Transverse colon (tissue), 4 donors: ENCODE measurements at regions not wholly inside any gene's neighbourhood (a gene's known extent, or its start where the extent isn't known, plus 50 kb on each side); places are given as distances from the start of the nearest gene placed in this dataset.

Experiments used
- DNase-seq: peaks from one replicate; pipeline ENCODE4 v3.0.0-alpha.2; 2019
- H3K27ac ChIP-seq, 4 donors: fragments of 200-600 bp; sonication (generic); 2 replicates each; pipeline ENCODE4 v1.5.1; 2016 to 2018; ENCODE audit warnings: inconsistent platforms in 4 of 4
- H3K27me3 ChIP-seq: fragments of 200-600 bp; sonication (generic); 2 replicates; pipeline ENCODE4 v1.5.1; 2017; ENCODE audit warnings: inconsistent platforms
- H3K36me3 ChIP-seq, 4 donors: fragments of 200-600 bp; sonication (generic); 2 replicates each; pipeline ENCODE4 v1.5.1; 2017 to 2019; ENCODE audit warnings: inconsistent platforms in 4 of 4
- H3K4me1 ChIP-seq, 4 donors: fragments of 200-600 bp; sonication (generic); 2 replicates each; pipeline ENCODE4 v1.5.1; 2017 to 2020; ENCODE audit warnings: inconsistent platforms in 4 of 4
- H3K4me3 ChIP-seq, 4 donors: fragments of 200-600 bp; sonication (generic); 1 replicate in 1 of 4; 2 replicates in 3 of 4; pipeline versions ENCODE4 v1.5.1 to v1.6.1; 2017 to 2019; ENCODE audit warnings: inconsistent platforms in 4 of 4
- H3K9me3 ChIP-seq, 2 donors: fragments of 200-600 bp; sonication (generic); 2 replicates each; pipeline ENCODE4 v1.5.1; 2017 to 2019; ENCODE audit warnings: inconsistent platforms in 2 of 2
- CTCF ChIP-seq, 5 experiments: fragments of 200-600 bp in 3 of 5; fragments of 450-650 bp in 2 of 5; sonication (generic) in 3 of 5; IDR thresholded peaks; 1 replicate in 2 of 5; 2 replicates in 3 of 5; pipeline ENCODE4 v1.5.1; 2016 to 2017; ENCODE audit warnings: antibody characterized with exemption in 5 of 5, inconsistent platforms in 3 of 5, mild to moderate bottlenecking in 2 of 5, moderate library complexity in 1 of 5
- EP300 ChIP-seq: sonication (generic); formaldehyde crosslinking; IDR thresholded peaks from one replicate; pipeline ENCODE4 v1.6.1; 2017; ENCODE audit warnings: antibody characterized with exemption, low read depth
- POLR2A ChIP-seq: fragments of 450-650 bp; IDR thresholded peaks from one replicate; pipeline ENCODE4 v1.6.1; 2016; ENCODE audit warnings: antibody characterized with exemption, mild to moderate bottlenecking, moderate library complexity
- POLR2AphosphoS5 ChIP-seq, 3 donors: sonication (generic); formaldehyde crosslinking; IDR thresholded peaks; one replicate each; pipeline ENCODE4 v1.6.1; 2016; ENCODE audit warnings: antibody characterized with exemption in 3 of 3
- WGBS, 2 donors: methylation state at CpG; one replicate each; pipeline ENCODE4 v1.1.5; 2018; ENCODE audit warnings: low coverage in 1 of 2; 5-methylcytosine and 5-hydroxymethylcytosine counted together
- in situ Hi-C, 4 donors: fragments of 200-750 bp; cut with MboI; loops; one replicate each; pipeline versions ENCODE4 v1.15.0 to v1.15.1; 2017; ENCODE audit warnings: low sequenced_read_pairs in 3 of 4, low pct_ligation_motif_present in 1 of 4, low pct_unique_long_range_greater_than_20kb in 1 of 4
- intact Hi-C: fragments of 100-400 bp; cut with DNase I; formaldehyde crosslinking; loops from one replicate; pipeline ENCODE4 v1.15.1; 2023; ENCODE audit warnings: low total_unique reads

GRCh38 chr17:51463353-51463752, 203.0 kb downstream of the UTP18 start:
- WGBS, 2 donors, result 74 to 84% methylated on average over 7 to 8 of the region's 8 CpGs
- Histone ChIP-seq H3K9me3 (no peaks in the 10 kb centered on the region), H3K27ac (no peak overlapping the region), H3K4me3 (no peak overlapping the region), H3K4me1 (no peaks in the 10 kb centered on the region), H3K36me3 (no peaks in the 10 kb centered on the region), H3K27me3 (peaks cover 4% of the 10 kb centered on the region)
- intact Hi-C loops (no loop called here), in situ Hi-C loops (loop anchor here in 2 of 4 donors (10.0 to 25.0 kb wide), 2 partner anchors 61 to 99 kb away; no protein-coding TSS in a partner anchor)
- DNase-seq, result no peak
- TF ChIP-seq EP300 (no peak), CTCF (IDR thresholded peaks at IDR 0.05) (no peak), POLR2A (no peak), POLR2AphosphoS5 (IDR thresholded peaks at IDR 0.05) (no peak)

- 79 to 92% methylated on average over 1 of the region's 1 CpG for WGBS, 2 donors
- no peak for TF ChIP-seq EP300
- TF ChIP-seq CTCF (IDR thresholded peaks at IDR 0.05), result no peak
- no peak for TF ChIP-seq POLR2AphosphoS5 (IDR thresholded peaks at IDR 0.05)
- no peak for TF ChIP-seq POLR2A
- intact Hi-C loops (no loop called here), in situ Hi-C loops (loop anchor here in 2 of 4 donors (10.0 to 25.0 kb wide), 2 partner anchors 57 to 95 kb away; no protein-coding TSS in a partner anchor)
- Histone ChIP-seq H3K4me3 (no peak overlapping the region), H3K9me3 (no peaks in the 10 kb centered on the region), H3K36me3 (no peaks in the 10 kb centered on the region), H3K4me1 (no peaks in the 10 kb centered on the region), H3K27ac (no peak overlapping the region), H3K27me3 (peaks cover 4% of the 10 kb centered on the region)
- no peak for DNase-seq
Observed at GRCh38 chr17:51467336-51467735, 207.0 kb downstream of the UTP18 start.

GRCh38 chr17:51472670-51473205, 212.4 kb downstream of the UTP18 start:
- TF ChIP-seq CTCF (IDR thresholded peaks at IDR 0.05) (no peak), EP300 (no peak), POLR2A (no peak)
- H3K27ac ChIP-seq, result no peak overlapping the region
- in situ Hi-C loops, result loop anchor here in 1 of 4 donors (25.0 kb wide), 1 partner anchor 90 kb away; no protein-coding TSS in a partner anchor
- intact Hi-C loops, result no loop called here
- no peaks in the 10 kb centered on the region for H3K36me3 ChIP-seq
- WGBS, 2 donors, result 55 to 70% methylated on average over 1 to 2 of the region's 2 CpGs
- no peaks in the 10 kb centered on the region for H3K4me1 ChIP-seq
- H3K27me3 ChIP-seq, result peaks cover 9% of the 10 kb centered on the region
- no peaks in the 10 kb centered on the region for H3K9me3 ChIP-seq
- H3K4me3 ChIP-seq, result no peak overlapping the region
- DNase-seq, result no peak

DNA sequence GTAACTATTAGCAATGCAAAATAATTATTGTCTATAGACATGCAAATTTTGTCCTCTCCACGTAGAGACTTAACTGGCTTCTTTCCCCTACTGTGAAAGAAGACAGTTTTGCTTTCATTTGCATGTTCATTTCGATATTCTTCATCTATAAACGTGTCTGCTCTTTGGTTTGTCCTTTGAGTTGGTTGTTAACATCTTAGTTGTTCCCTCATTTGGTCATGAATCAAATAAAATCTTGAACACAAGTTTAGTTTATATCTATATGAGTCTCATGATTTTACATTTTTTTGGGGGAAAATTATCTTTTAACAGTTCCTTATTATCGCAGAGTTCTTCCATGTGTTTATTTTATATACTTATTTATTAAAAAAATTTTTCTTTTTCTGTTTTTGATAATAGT, 214.4 kb downstream of the UTP18 start:
- 46 to 49% methylated on average over 4 of the region's 4 CpGs for WGBS, 2 donors
- Histone ChIP-seq H3K36me3 (no peaks in the 10 kb centered on the region), H3K9me3 (no peaks in the 10 kb centered on the region), H3K4me1 (no peaks in the 10 kb centered on the region), H3K27ac (no peak overlapping the region), H3K27me3 (peaks cover 9% of the 10 kb centered on the region), H3K4me3 (no peak overlapping the region)
- intact Hi-C loops, result no loop called here
- in situ Hi-C loops, result loop anchor here in 2 of 4 donors (25.0 kb wide), 2 partner anchors 87 to 88 kb away; no protein-coding TSS in a partner anchor
- TF ChIP-seq EP300 (no peak), POLR2A (no peak), POLR2AphosphoS5 (IDR thresholded peaks at IDR 0.05) (no peak)
- DNase-seq, result no peak

- H3K36me3 ChIP-seq, result no peaks in the 10 kb centered on the region
- no peak overlapping the region for H3K4me3 ChIP-seq
- no peaks in the 10 kb centered on the region for H3K9me3 ChIP-seq
- H3K4me1 ChIP-seq, result no peaks in the 10 kb centered on the region
- intact Hi-C loops (no loop called here), in situ Hi-C loops (loop anchor here in 1 of 4 donors (25.0 kb wide), 1 partner anchor 88 kb away; no protein-coding TSS in a partner anchor)
- no peak for DNase-seq
- H3K27me3 ChIP-seq, result peaks cover 9% of the 10 kb centered on the region
- H3K27ac ChIP-seq, result no peak overlapping the region
- TF ChIP-seq POLR2A, result no peak
- no peak for TF ChIP-seq EP300
- no peak for TF ChIP-seq CTCF (IDR thresholded peaks at IDR 0.05)
- no peak for TF ChIP-seq POLR2AphosphoS5 (IDR thresholded peaks at IDR 0.05)
- 41 to 55% methylated on average over 5 of the region's 5 CpGs for WGBS, 2 donors
Observed at GRCh38 chr17:51475730-51476129, 215.4 kb downstream of the UTP18 start.
